Glutamatergic neuron (in vitro differentiated cells): ENCODE measurements at regions not wholly inside any gene's neighbourhood (a gene's known extent, or its start where the extent isn't known, plus 50 kb on each side); places are given as distances from the start of the nearest gene placed in this dataset.

Source experiments
- DNase-seq: peaks from one replicate; pipeline ENCODE4 v3.0.0; 2022
- H3K27ac Mint-ChIP-seq: one replicate; pipeline ENCODE4 v1.8.0; 2020; ENCODE audit warnings: mild to moderate bottlenecking, mixed read lengths, inconsistent platforms; ENCODE audit not compliant: unreplicated experiment
- H3K27me3 Mint-ChIP-seq: one replicate; pipeline ENCODE4 v1.8.0; 2020; ENCODE audit warnings: mild to moderate bottlenecking, moderate library complexity, mixed read lengths, inconsistent platforms; ENCODE audit not compliant: unreplicated experiment
- H3K36me3 Mint-ChIP-seq: one replicate; pipeline ENCODE4 v1.8.0; 2020; ENCODE audit warnings: mild to moderate bottlenecking, mixed read lengths, inconsistent platforms; ENCODE audit not compliant: unreplicated experiment
- H3K4me1 Mint-ChIP-seq: one replicate; pipeline ENCODE4 v1.8.0; 2020; ENCODE audit warnings: mild to moderate bottlenecking, low read depth, mixed read lengths, inconsistent platforms; ENCODE audit not compliant: unreplicated experiment
- H3K4me3 Mint-ChIP-seq: one replicate; pipeline ENCODE4 v1.8.0; 2020; ENCODE audit warnings: mild to moderate bottlenecking, mixed read lengths, inconsistent platforms; ENCODE audit not compliant: unreplicated experiment
- H3K9me3 Mint-ChIP-seq: one replicate; pipeline ENCODE4 v1.8.0; 2020; ENCODE audit warnings: mild to moderate bottlenecking, moderate library complexity, mixed read lengths, inconsistent platforms; ENCODE audit not compliant: unreplicated experiment
- CTCF ChIP-seq: fragments of 200-600 bp; sonication (generic); IDR thresholded peaks from one replicate; pipeline ENCODE4 v1.5.0; 2021; ENCODE audit not compliant: partially characterized antibody, unreplicated experiment

GRCh38 chr7:85535974-85536729 is 349.3 kb upstream of the SEMA3D start:
- Mint-ChIP-seq H3K4me1 (no peaks in the 10 kb centered on the region), H3K27me3 (no peaks in the 10 kb centered on the region), H3K9me3 (no peaks in the 10 kb centered on the region), H3K36me3 (no peaks in the 10 kb centered on the region), H3K4me3 (no peak overlapping the region), H3K27ac (no peak overlapping the region)
- TF ChIP-seq CTCF, result no peak
- no peak for DNase-seq

- no peak overlapping the region for H3K27ac Mint-ChIP-seq
- peaks cover 19% of the 10 kb centered on the region for H3K4me1 Mint-ChIP-seq
- no peaks in the 10 kb centered on the region for H3K27me3 Mint-ChIP-seq
- no peak for DNase-seq
- H3K4me3 Mint-ChIP-seq, result no peak overlapping the region
- no peaks in the 10 kb centered on the region for H3K36me3 Mint-ChIP-seq
- TF ChIP-seq CTCF, result no peak
- H3K9me3 Mint-ChIP-seq, result no peaks in the 10 kb centered on the region
These were observed 343.0 kb upstream of the SEMA3D start for GRCh38 chr7:85529831-85530230.

- no peak for TF ChIP-seq CTCF
- Mint-ChIP-seq H3K27me3 (no peaks in the 10 kb centered on the region), H3K4me1 (peaks cover 19% of the 10 kb centered on the region), H3K9me3 (no peaks in the 10 kb centered on the region), H3K4me3 (no peak overlapping the region), H3K36me3 (no peaks in the 10 kb centered on the region), H3K27ac (no peak overlapping the region)
- no peak for DNase-seq
These were observed 342.3 kb upstream of the SEMA3D start for GRCh38 chr7:85529201-85529600.

GRCh38 chr7:85528581-85528980 is 341.7 kb upstream of the SEMA3D start:
- no peaks in the 10 kb centered on the region for H3K36me3 Mint-ChIP-seq
- no peaks in the 10 kb centered on the region for H3K27me3 Mint-ChIP-seq

More at GRCh38 chr7:85528581-85528980, 341.7 kb upstream of the SEMA3D start:
- Mint-ChIP-seq H3K4me3 (no peak overlapping the region), H3K9me3 (no peaks in the 10 kb centered on the region), H3K27ac (no peak overlapping the region), H3K4me1 (peaks cover 19% of the 10 kb centered on the region)
- DNase-seq, result no peak
- TF ChIP-seq CTCF, result no peak
